ENCODE measurements at regions not wholly inside any gene's neighbourhood (a gene's known extent, or its start where the extent isn't known, plus 50 kb on each side); places are given as distances from the start of the nearest gene placed in this dataset.

GRCh38 chr1:199168888-199169585 lies 530.2 kb downstream of the PTPRC start:
- Histone ChIP-seq H3K79me2 (replicated peaks; ENCODE audit: insufficient read depth, low read length) (no peaks in the 10 kb centered on the region), H3K4me2 (ENCODE audit: low read length) (no peak overlapping the region), H3K27me3 (ENCODE audit: insufficient read depth, low read depth, low read length) (no peaks in the 10 kb centered on the region), H3K9me2 (ENCODE audit: insufficient read depth, low read length) (no peaks in the 10 kb centered on the region), H3K9me3 (ENCODE audit: low read length) (no peaks in the 10 kb centered on the region), H3F3A (ENCODE audit: insufficient read depth, low read length, poor library complexity, severe bottlenecking) (no peaks in the 10 kb centered on the region), H4K20me1 (ENCODE audit: insufficient read depth) (no peaks in the 10 kb centered on the region), H3K4me3 (ENCODE audit: low read length) (no peak overlapping the region), H3K9ac (ENCODE audit: low read length) (no peak overlapping the region), H2AFZ (ENCODE audit: low read depth, low read length) (no peak overlapping the region), H3K27ac (ENCODE audit: low read length) (no peak overlapping the region), H3K36me3 (ENCODE audit: insufficient read depth, low read length) (no peaks in the 10 kb centered on the region)
- no peak for TF ChIP-seq TAF1 (IDR thresholded peaks at IDR 0.05; ENCODE audit: low read depth)
- no peak for TF ChIP-seq CTCF (IDR thresholded peaks at IDR 0.05; ENCODE audit: poor library complexity, severe bottlenecking)
- no peak for TF ChIP-seq MXI1 (conservative IDR thresholded peaks at IDR 0.05; ENCODE audit: poor library complexity, severe bottlenecking)
- no peak for TF ChIP-seq REST (IDR thresholded peaks at IDR 0.05; ENCODE audit: borderline replicate concordance)
- no peak for TF ChIP-seq POLR2AphosphoS5 (IDR thresholded peaks at IDR 0.05)
- TF ChIP-seq EZH2 (IDR thresholded peaks at IDR 0.05; ENCODE audit: borderline replicate concordance, insufficient read depth, low read length, poor library complexity, severe bottlenecking), result no peak
- no peak for TF ChIP-seq EP300 (conservative IDR thresholded peaks at IDR 0.05; ENCODE audit: poor library complexity, severe bottlenecking)
- TF ChIP-seq SMC3 (conservative IDR thresholded peaks at IDR 0.05; ENCODE audit: poor library complexity), result no peak

GRCh38 chr1:199170711-199171110 lies 531.9 kb downstream of the PTPRC start:
- Histone ChIP-seq H3K79me2 (replicated peaks; ENCODE audit: insufficient read depth, low read length) (no peaks in the 10 kb centered on the region), H3K4me2 (ENCODE audit: low read length) (no peak overlapping the region), H3F3A (ENCODE audit: insufficient read depth, low read length, poor library complexity, severe bottlenecking) (no peaks in the 10 kb centered on the region), H4K20me1 (ENCODE audit: insufficient read depth) (no peaks in the 10 kb centered on the region), H3K4me3 (ENCODE audit: low read length) (no peak overlapping the region), H3K9me2 (ENCODE audit: insufficient read depth, low read length) (no peaks in the 10 kb centered on the region), H3K27ac (ENCODE audit: low read length) (no peak overlapping the region), H3K27me3 (ENCODE audit: insufficient read depth, low read depth, low read length) (no peaks in the 10 kb centered on the region), H3K9ac (ENCODE audit: low read length) (no peak overlapping the region), H3K9me3 (ENCODE audit: low read length) (no peaks in the 10 kb centered on the region), H2AFZ (ENCODE audit: low read depth, low read length) (no peak overlapping the region), H3K36me3 (ENCODE audit: insufficient read depth, low read length) (no peaks in the 10 kb centered on the region)
- no peak for TF ChIP-seq TAF1 (IDR thresholded peaks at IDR 0.05; ENCODE audit: low read depth)
- no peak for TF ChIP-seq CTCF (IDR thresholded peaks at IDR 0.05; ENCODE audit: poor library complexity, severe bottlenecking)
- no peak for TF ChIP-seq POLR2AphosphoS5 (IDR thresholded peaks at IDR 0.05)
- no peak for TF ChIP-seq REST (IDR thresholded peaks at IDR 0.05; ENCODE audit: borderline replicate concordance)
- no peak for TF ChIP-seq EP300 (conservative IDR thresholded peaks at IDR 0.05; ENCODE audit: poor library complexity, severe bottlenecking)
- no peak for TF ChIP-seq RAD21 (conservative IDR thresholded peaks at IDR 0.05)
- TF ChIP-seq SMC3 (conservative IDR thresholded peaks at IDR 0.05; ENCODE audit: poor library complexity), result no peak
- TF ChIP-seq EZH2 (IDR thresholded peaks at IDR 0.05; ENCODE audit: borderline replicate concordance, insufficient read depth, low read length, poor library complexity, severe bottlenecking), result no peak
- no peak for TF ChIP-seq MXI1 (conservative IDR thresholded peaks at IDR 0.05; ENCODE audit: poor library complexity, severe bottlenecking)

All from neural cell (in vitro differentiated cells).